HG02798 (cell line): ENCODE measurements at regions not wholly inside any gene's neighbourhood (a gene's known extent, or its start where the extent isn't known, plus 50 kb on each side); places are given as distances from the start of the nearest gene placed in this dataset.

Experiments used
- ATAC-seq: cut with Tn5 transposase; IDR thresholded peaks from one replicate; pipeline ENCODE4 v1.9.1; 2021; ENCODE audit warnings: mild to moderate bottlenecking; ENCODE audit not compliant: unreplicated experiment, poor library complexity

- no peak for ATAC-seq
Measured at GRCh38 chr5:158178535-158178934, 319.6 kb upstream of the CLINT1 start.

GRCh38 chr5:158177146-158177545 lies 318.2 kb upstream of the CLINT1 start:
- ATAC-seq: no peak

GRCh38 chr5:158175934-158176481 lies 317.1 kb upstream of the CLINT1 start:
- ATAC-seq: no peak

GRCh38 chr5:158174918-158175851 lies 316.2 kb upstream of the CLINT1 start:
- peak; percentile 79 for ATAC-seq

- no peak for ATAC-seq
Measured at GRCh38 chr5:158174026-158174425, 315.1 kb upstream of the CLINT1 start.

- ATAC-seq: no peak
Measured at GRCh38 chr5:158172005-158172404, 313.1 kb upstream of the CLINT1 start.

- no peak for ATAC-seq
Measured at GRCh38 chr5:158170534-158170933, 311.6 kb upstream of the CLINT1 start.

GRCh38 chr5:158170060-158170459 lies 311.1 kb upstream of the CLINT1 start:
- no peak for ATAC-seq

- ATAC-seq: no peak
Measured at GRCh38 chr5:158166424-158166823, 307.5 kb upstream of the CLINT1 start.

- ATAC-seq: no peak
Measured at GRCh38 chr5:158165647-158166046, 306.7 kb upstream of the CLINT1 start.

GRCh38 chr5:158164296-158165047 lies 305.5 kb upstream of the CLINT1 start:
- no peak for ATAC-seq

GRCh38 chr5:158163451-158164295 lies 304.7 kb upstream of the CLINT1 start:
- ATAC-seq: no peak

GRCh38 chr5:158162479-158163034 lies 303.6 kb upstream of the CLINT1 start:
- no peak for ATAC-seq

- ATAC-seq: no peak
Measured at GRCh38 chr5:158162026-158162425, 303.1 kb upstream of the CLINT1 start.

GRCh38 chr5:158159621-158160020 lies 300.7 kb upstream of the CLINT1 start:
- no peak for ATAC-seq

GRCh38 chr5:158155811-158156505 lies 297.0 kb upstream of the CLINT1 start:
- ATAC-seq: no peak

GRCh38 chr5:158155067-158155466 lies 296.1 kb upstream of the CLINT1 start:
- no peak for ATAC-seq

- ATAC-seq: no peak
Measured at GRCh38 chr5:158154226-158155005, 295.5 kb upstream of the CLINT1 start.

GRCh38 chr5:158153508-158153907 lies 294.6 kb upstream of the CLINT1 start:
- ATAC-seq: no peak
